PC-9 (cell line): ENCODE measurements at regions not wholly inside any gene's neighbourhood (a gene's known extent, or its start where the extent isn't known, plus 50 kb on each side); places are given as distances from the start of the nearest gene placed in this dataset.
"Not testable (repeated sequence)": the region's sequence is repeated elsewhere in the genome, so short reads cannot be mapped to it uniquely, and the experiment has no call there.

Experiments used
- BruUV-seq: library from RNA; stranded (reverse); fragments of 400-500 nt; replicated peaks from 2 replicates; lab custom pipeline; 2021; lab: Mats Ljungman, UMichigan
- CTCF ChIA-PET: fragments of 300-600 bp; sonication (Branson Sonifier 250); formaldehyde crosslinking; loops from one replicate; lab custom pipeline; 2022; ENCODE audit warnings: antibody characterized with exemption; lab: Charles Lee
- POLR2A ChIA-PET: fragments of 300-600 bp; sonication (Branson Sonifier 250); formaldehyde crosslinking; loops from one replicate; lab custom pipeline; 2022; ENCODE audit warnings: antibody characterized with exemption; ENCODE audit not compliant: unreplicated experiment; lab: Charles Lee
- DNase-seq, 2 experiments: peaks; one replicate each; pipeline versions ENCODE4 v3.0.0 to v3.0.0-alpha.2; 2015 to 2022; ENCODE audit warnings: mixed read lengths in 1 of 2
- H2AFZ ChIP-seq: fragments of 200-600 bp; sonication (generic); 2 replicates; pipeline ENCODE4 v1.8.1; 2017; ENCODE audit warnings: antibody characterized with exemption
- H3F3A ChIP-seq: fragments of 200-600 bp; sonication (generic); 2 replicates; pipeline ENCODE4 v1.8.1; 2017; ENCODE audit warnings: antibody characterized with exemption, mild to moderate bottlenecking, low read depth; ENCODE audit not compliant: insufficient read depth
- H3K27ac ChIP-seq: fragments of 200-600 bp; sonication (generic); 2 replicates; pipeline ENCODE4 v1.6.1; 2016; ENCODE audit warnings: mixed run types
- H3K27me3 ChIP-seq: fragments of 200-600 bp; sonication (generic); 2 replicates; pipeline ENCODE4 v1.6.1; 2016; ENCODE audit warnings: low read depth, mixed run types; ENCODE audit not compliant: insufficient read depth
- H3K36me3 ChIP-seq: fragments of 200-600 bp; sonication (generic); 2 replicates; pipeline ENCODE4 v1.6.1; 2016; ENCODE audit warnings: low read depth, mixed run types
- H3K4me1 ChIP-seq: fragments of 200-600 bp; sonication (generic); replicated peaks from 2 replicates; pipeline ENCODE4 v1.6.1; 2016; ENCODE audit warnings: mixed run types; ENCODE audit not compliant: insufficient read depth
- H3K4me2 ChIP-seq: fragments of 200-600 bp; sonication (generic); 2 replicates; pipeline ENCODE4 v1.6.1; 2017; ENCODE audit warnings: mixed run types
- H3K4me3 ChIP-seq: fragments of 200-600 bp; sonication (generic); 2 replicates; pipeline ENCODE4 v1.6.1; 2016; ENCODE audit warnings: mixed run types
- H3K79me2 ChIP-seq: fragments of 200-600 bp; sonication (generic); 2 replicates; pipeline ENCODE4 v1.6.1; 2017; ENCODE audit warnings: low read depth, mixed run types
- H3K9me2 ChIP-seq: fragments of 200-600 bp; sonication (generic); 2 replicates; pipeline ENCODE4 v1.8.1; 2017; ENCODE audit warnings: mild to moderate bottlenecking; ENCODE audit not compliant: insufficient read depth
- H3K9me3 ChIP-seq: fragments of 200-600 bp; sonication (generic); 2 replicates; pipeline ENCODE4 v1.8.1; 2016; ENCODE audit warnings: low read depth; ENCODE audit not compliant: insufficient read depth
- H4K20me1 ChIP-seq: fragments of 200-600 bp; sonication (generic); 2 replicates; pipeline ENCODE4 v1.8.1; 2017; ENCODE audit not compliant: insufficient read depth
- EZH2 ChIP-seq: fragments of 200-600 bp; sonication (generic); IDR thresholded peaks from 2 replicates; pipeline ENCODE4 v1.8.0; 2017; ENCODE audit warnings: antibody characterized with exemption, low read depth
- intact Hi-C: fragments of 100-400 bp; cut with micrococcal nuclease; formaldehyde crosslinking; loops from one replicate; pipeline ENCODE4 v1.10.0; 2022; ENCODE audit not compliant: unreplicated experiment
- TF ChIP-seq, protein P1 (sequence below): fragments of 200-600 bp; sonication (generic); conservative IDR thresholded peaks from 2 replicates; pipeline ENCODE4 v1.6.1; 2017; ENCODE audit warnings: mixed run types, antibody characterized with exemption, mild to moderate bottlenecking, moderate library complexity

DNA sequence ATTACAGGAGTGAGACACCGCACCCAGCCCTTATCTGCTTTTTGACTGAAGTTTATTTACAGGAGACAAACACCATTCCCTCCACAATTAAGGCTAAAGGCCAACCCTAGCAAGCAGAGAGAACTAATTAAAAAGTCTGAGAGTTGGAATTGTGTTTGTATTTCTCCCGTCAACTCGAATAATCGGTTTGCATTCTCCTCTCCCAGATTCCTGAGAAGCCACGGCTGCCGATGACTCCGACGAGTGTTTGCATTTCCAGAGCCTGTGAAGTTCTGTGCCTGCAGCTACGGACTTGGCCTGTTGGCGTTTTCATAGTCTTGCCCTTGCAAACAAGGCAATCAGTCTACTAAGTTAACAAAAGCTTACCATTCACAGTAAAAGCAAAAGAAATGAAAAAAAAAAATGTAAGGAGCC lies 73.2 kb upstream of the NUP50 start:
- no peak overlapping the region for H3K4me2 ChIP-seq
- TF ChIP-seq, protein P1, sequence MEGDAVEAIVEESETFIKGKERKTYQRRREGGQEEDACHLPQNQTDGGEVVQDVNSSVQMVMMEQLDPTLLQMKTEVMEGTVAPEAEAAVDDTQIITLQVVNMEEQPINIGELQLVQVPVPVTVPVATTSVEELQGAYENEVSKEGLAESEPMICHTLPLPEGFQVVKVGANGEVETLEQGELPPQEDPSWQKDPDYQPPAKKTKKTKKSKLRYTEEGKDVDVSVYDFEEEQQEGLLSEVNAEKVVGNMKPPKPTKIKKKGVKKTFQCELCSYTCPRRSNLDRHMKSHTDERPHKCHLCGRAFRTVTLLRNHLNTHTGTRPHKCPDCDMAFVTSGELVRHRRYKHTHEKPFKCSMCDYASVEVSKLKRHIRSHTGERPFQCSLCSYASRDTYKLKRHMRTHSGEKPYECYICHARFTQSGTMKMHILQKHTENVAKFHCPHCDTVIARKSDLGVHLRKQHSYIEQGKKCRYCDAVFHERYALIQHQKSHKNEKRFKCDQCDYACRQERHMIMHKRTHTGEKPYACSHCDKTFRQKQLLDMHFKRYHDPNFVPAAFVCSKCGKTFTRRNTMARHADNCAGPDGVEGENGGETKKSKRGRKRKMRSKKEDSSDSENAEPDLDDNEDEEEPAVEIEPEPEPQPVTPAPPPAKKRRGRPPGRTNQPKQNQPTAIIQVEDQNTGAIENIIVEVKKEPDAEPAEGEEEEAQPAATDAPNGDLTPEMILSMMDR, result no peak
- no peak for TF ChIP-seq EZH2
- no peaks in the 10 kb centered on the region for H3K4me1 ChIP-seq
- ChIA-PET POLR2A (no interaction called here), CTCF (interaction anchor here (0.6 kb wide), 1 partner anchor 120 kb away, joined by 7 read pairs; no protein-coding TSS in a partner anchor)
- H3F3A ChIP-seq, result no peaks in the 10 kb centered on the region
- H3K27ac ChIP-seq, result no peak overlapping the region
- H3K36me3 ChIP-seq, result no peaks in the 10 kb centered on the region
- peaks cover 64% of the 10 kb centered on the region for H3K27me3 ChIP-seq
- no peak overlapping the region for H2AFZ ChIP-seq
- intact Hi-C loops, result loop anchor here (10.0 kb wide), 1 partner anchor 396 kb away; no protein-coding TSS in a partner anchor
- no peaks in the 10 kb centered on the region for H3K9me3 ChIP-seq
- no peaks in the 10 kb centered on the region for H3K9me2 ChIP-seq
- H3K79me2 ChIP-seq, result no peaks in the 10 kb centered on the region
- BruUV-seq, result no TSS peak
- H3K4me3 ChIP-seq, result no peak overlapping the region
- no peak for DNase-seq
- no peaks in the 10 kb centered on the region for H4K20me1 ChIP-seq

GRCh38 chr22:45091254-45091854 lies 72.4 kb upstream of the NUP50 start:
- H3K9me3 ChIP-seq, result no peaks in the 10 kb centered on the region
- H3K9me2 ChIP-seq, result no peaks in the 10 kb centered on the region
- H3F3A ChIP-seq, result no peaks in the 10 kb centered on the region
- CTCF ChIA-PET, result interaction anchor here (0.6 kb wide), 2 partner anchors 124 to 1360 kb away, joined by 3 to 4 read pairs; no protein-coding TSS in a partner anchor
- no peak overlapping the region for H3K27ac ChIP-seq
- H4K20me1 ChIP-seq, result no peaks in the 10 kb centered on the region; the same call in 1 of the 2 replicates
- BruUV-seq, result no TSS peak
- POLR2A ChIA-PET, result no interaction called here
- peaks cover 70% of the 10 kb centered on the region for H3K27me3 ChIP-seq
- no peaks in the 10 kb centered on the region for H3K36me3 ChIP-seq
- TF ChIP-seq EZH2, result no peak
- TF ChIP-seq, protein P1, result no peak
- no peak for DNase-seq
- intact Hi-C loops, result loop anchor here (10.0 kb wide), 1 partner anchor 397 kb away; no protein-coding TSS in a partner anchor
- H3K4me2 ChIP-seq, result no peak overlapping the region
- no peaks in the 10 kb centered on the region for H3K4me1 ChIP-seq
- no peak overlapping the region for H3K4me3 ChIP-seq
- H3K79me2 ChIP-seq, result no peaks in the 10 kb centered on the region
- no peak overlapping the region for H2AFZ ChIP-seq

DNA sequence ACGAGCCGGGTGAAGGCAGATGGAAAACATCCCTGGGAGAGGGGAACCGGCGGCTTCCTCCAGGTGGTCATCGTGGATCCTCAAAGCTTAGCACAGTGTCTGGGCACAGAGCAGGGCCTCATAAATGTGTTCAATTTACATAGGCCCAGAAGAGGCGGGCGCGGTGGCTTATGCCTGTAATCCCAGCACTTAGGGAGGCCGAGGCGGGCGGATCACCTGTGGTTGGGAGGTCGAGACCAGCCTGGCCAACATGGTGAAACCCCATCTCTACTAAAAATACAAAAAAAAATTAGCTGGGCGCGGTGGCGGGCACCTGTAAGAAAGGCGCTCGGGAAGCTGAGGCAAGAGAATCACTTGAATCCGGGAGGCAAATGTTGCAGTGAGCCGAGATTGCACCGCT lies 71.8 kb upstream of the NUP50 start:
- H3F3A ChIP-seq, H3K9me2 ChIP-seq, H3K4me1 ChIP-seq, BruUV-seq, H3K4me3 ChIP-seq, H3K9me3 ChIP-seq, H2AFZ ChIP-seq, H3K79me2 ChIP-seq, DNase-seq, H3K4me2 ChIP-seq, H3K36me3 ChIP-seq, H4K20me1 ChIP-seq, POLR2A ChIA-PET, H3K27ac ChIP-seq: not testable (repeated sequence)
- peaks cover 71% of the 10 kb centered on the region for H3K27me3 ChIP-seq
- CTCF ChIA-PET, result interaction anchor here (0.6 kb wide), 1 partner anchor 1359 kb away, joined by 3 read pairs; no protein-coding TSS in a partner anchor
- intact Hi-C loops, result loop anchor here (10.0 kb wide), 1 partner anchor 397 kb away; no protein-coding TSS in a partner anchor
